HG03520 (cell line): ENCODE measurements at regions not wholly inside any gene's neighbourhood (a gene's known extent, or its start where the extent isn't known, plus 50 kb on each side); places are given as distances from the start of the nearest gene placed in this dataset.
"Not testable (repeated sequence)": the region's sequence is repeated elsewhere in the genome, so short reads cannot be mapped to it uniquely, and the experiment has no call there.

Experiments used
- ATAC-seq: cut with Tn5 transposase; IDR thresholded peaks from one replicate; pipeline ENCODE4 v1.9.1; 2021; ENCODE audit warnings: mild to moderate bottlenecking, moderate library complexity; ENCODE audit not compliant: unreplicated experiment

GRCh38 chr15:69876064-69876940 lies 221.4 kb downstream of the TLE3 start:
- no peak for ATAC-seq

- ATAC-seq: not testable (repeated sequence)
Observed at GRCh38 chr15:69879963-69880362, 217.8 kb downstream of the TLE3 start.

GRCh38 chr15:69880571-69881301 lies 217.0 kb downstream of the TLE3 start:
- no peak for ATAC-seq

- no peak for ATAC-seq
Observed at GRCh38 chr15:69881302-69881670, 216.4 kb downstream of the TLE3 start.

- ATAC-seq: no peak
Observed at GRCh38 chr15:69881766-69882165, 216.0 kb downstream of the TLE3 start.

GRCh38 chr15:69883306-69883705 lies 214.4 kb downstream of the TLE3 start:
- ATAC-seq: no peak

- ATAC-seq: no peak
Observed at GRCh38 chr15:69885173-69885955, 212.4 kb downstream of the TLE3 start.

- ATAC-seq: no peak
Observed at GRCh38 chr15:69887009-69887408, 210.7 kb downstream of the TLE3 start.

GRCh38 chr15:69887553-69887952 lies 210.2 kb downstream of the TLE3 start:
- ATAC-seq: no peak

GRCh38 chr15:69888406-69888805 lies 209.3 kb downstream of the TLE3 start:
- no peak for ATAC-seq

GRCh38 chr15:69891070-69891536 lies 206.6 kb downstream of the TLE3 start:
- ATAC-seq: no peak

GRCh38 chr15:69891606-69892005 lies 206.1 kb downstream of the TLE3 start:
- no peak for ATAC-seq

- no peak for ATAC-seq
Observed at GRCh38 chr15:69892351-69892750, 205.4 kb downstream of the TLE3 start.

- ATAC-seq: no peak
Observed at GRCh38 chr15:69893086-69893485, 204.6 kb downstream of the TLE3 start.

GRCh38 chr15:69893863-69894262 lies 203.9 kb downstream of the TLE3 start:
- no peak for ATAC-seq

GRCh38 chr15:69895202-69895601 lies 202.5 kb downstream of the TLE3 start:
- ATAC-seq: no peak

- no peak for ATAC-seq
Observed at GRCh38 chr15:69896606-69897005, 201.1 kb downstream of the TLE3 start.

GRCh38 chr15:69897061-69897460 lies 200.7 kb downstream of the TLE3 start:
- ATAC-seq: no peak

GRCh38 chr15:69897471-69898237 lies 200.1 kb downstream of the TLE3 start:
- ATAC-seq: no peak

- no peak for ATAC-seq
Observed at GRCh38 chr15:69898243-69898642, 199.5 kb downstream of the TLE3 start.
